ENCODE measurements at regions not wholly inside any gene's neighbourhood (a gene's known extent, or its start where the extent isn't known, plus 50 kb on each side); places are given as distances from the start of the nearest gene placed in this dataset.

DNA sequence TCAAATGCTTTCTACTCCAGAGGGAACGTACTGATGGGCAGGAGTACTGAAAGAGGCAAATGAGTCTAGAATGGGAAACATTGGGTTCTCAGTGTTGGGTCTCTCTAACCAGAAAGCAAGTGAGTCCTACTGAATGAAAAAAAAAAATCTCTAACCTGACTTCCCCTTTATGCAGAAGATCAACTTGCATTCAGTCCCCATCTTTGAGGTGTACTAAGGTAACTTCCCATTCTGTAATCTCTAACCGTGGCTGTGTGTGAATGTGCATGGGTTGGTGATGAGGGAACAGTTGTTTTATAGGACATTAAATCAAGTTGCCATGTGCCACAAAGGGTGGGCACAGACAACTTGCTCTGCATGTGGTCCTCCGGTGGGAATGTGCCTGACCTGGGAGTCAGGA, 264.6 kb upstream of the CLINT1 start:
- TF ChIP-seq, protein P1, sequence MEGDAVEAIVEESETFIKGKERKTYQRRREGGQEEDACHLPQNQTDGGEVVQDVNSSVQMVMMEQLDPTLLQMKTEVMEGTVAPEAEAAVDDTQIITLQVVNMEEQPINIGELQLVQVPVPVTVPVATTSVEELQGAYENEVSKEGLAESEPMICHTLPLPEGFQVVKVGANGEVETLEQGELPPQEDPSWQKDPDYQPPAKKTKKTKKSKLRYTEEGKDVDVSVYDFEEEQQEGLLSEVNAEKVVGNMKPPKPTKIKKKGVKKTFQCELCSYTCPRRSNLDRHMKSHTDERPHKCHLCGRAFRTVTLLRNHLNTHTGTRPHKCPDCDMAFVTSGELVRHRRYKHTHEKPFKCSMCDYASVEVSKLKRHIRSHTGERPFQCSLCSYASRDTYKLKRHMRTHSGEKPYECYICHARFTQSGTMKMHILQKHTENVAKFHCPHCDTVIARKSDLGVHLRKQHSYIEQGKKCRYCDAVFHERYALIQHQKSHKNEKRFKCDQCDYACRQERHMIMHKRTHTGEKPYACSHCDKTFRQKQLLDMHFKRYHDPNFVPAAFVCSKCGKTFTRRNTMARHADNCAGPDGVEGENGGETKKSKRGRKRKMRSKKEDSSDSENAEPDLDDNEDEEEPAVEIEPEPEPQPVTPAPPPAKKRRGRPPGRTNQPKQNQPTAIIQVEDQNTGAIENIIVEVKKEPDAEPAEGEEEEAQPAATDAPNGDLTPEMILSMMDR (IDR thresholded peaks at IDR 0.05): no peak
- no peak for TF ChIP-seq POLR2A (IDR thresholded peaks at IDR 0.05)
